HG03159 (cell line): ENCODE measurements at regions not wholly inside any gene's neighbourhood (a gene's known extent, or its start where the extent isn't known, plus 50 kb on each side); places are given as distances from the start of the nearest gene placed in this dataset.

Source experiments
- ATAC-seq: cut with Tn5 transposase; IDR thresholded peaks from one replicate; pipeline ENCODE4 v1.9.1; 2021; ENCODE audit warnings: mild to moderate bottlenecking, moderate library complexity; ENCODE audit not compliant: unreplicated experiment

DNA sequence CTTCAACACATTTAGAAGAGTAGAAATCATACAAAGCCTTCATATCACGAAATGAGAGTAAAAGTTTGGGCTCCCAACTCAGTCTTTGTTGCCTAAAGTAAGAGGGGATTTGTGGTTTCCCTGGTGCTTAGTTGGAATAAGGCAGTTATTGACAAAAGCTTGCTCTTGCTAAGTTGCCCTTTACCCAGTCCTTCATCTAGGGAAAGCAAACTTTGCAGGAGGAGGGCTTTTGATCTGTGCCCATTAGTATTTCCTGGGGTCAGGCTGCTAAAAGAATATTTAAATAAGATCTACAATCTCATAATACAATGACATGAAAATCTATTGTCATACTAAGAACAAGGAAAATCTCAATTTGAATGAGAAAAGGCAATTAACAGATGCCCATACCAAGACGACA is 84.1 kb upstream of the ACO1 start:
- no peak for ATAC-seq

DNA sequence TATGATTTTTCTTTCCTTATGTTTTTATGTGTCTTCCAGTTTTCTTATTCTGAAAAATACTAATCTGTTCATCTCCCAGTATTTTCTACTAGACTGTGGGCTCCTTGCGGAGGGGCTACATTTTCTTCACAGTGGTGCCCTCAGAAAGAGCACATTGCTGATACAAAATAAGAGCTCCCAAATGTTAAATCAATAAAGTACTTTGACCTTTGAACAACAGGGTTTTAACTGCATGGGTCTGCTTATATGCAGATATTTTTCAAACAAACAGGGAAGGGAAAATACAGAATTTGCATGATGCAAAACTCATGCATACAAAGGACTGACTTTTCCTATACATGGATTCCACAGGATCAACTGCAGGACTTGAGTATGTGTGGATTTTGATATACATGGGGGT is 79.9 kb upstream of the ACO1 start:
- no peak for ATAC-seq

DNA sequence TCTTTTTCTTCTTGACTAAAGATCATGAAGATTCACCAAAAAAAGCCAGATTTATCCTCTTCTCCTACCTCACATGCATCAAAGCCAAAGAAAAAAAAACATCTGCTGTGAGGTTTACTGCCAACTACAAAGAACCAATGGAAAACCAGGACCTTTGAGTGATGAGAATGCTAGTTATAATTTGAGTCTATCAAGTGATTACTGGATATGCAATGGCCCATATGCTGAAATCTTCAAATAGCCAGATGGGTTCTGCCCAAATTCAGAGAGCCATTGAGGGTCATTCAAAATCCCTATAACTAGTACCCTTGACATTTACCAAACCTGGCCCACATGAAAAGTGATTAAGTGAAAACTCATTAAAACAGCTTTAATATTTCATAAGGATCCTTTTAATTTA is 78.4 kb upstream of the ACO1 start:
- no peak for ATAC-seq

DNA sequence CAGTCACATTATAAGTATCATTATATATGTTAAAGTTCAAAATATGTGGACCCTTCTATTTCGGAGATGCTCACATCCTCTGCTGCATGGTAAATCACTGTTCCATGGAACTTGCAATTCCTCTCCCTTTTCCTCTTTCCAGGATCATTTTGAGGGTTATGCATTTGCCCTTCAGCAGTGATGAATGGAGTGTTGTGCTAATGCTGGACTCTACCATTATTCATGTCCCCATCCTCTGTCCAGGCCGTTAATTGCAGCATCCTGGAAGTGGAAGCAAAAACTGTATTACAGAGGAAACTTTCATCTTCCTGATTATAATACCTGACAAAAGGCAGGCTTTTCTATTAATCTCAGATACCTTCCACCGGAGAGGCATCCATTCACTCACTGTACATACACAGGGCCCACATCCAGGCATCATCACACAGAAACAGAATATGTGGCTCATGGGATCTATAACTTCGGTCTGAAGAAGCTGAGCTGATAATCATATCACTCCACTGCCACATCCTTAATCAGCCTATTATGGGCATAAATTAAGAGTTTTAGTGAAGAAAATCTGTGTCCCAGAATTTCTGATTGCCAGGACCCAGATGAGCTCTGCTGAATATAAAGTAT is 65.0 kb upstream of the ACO1 start:
- ATAC-seq, result no peak

DNA sequence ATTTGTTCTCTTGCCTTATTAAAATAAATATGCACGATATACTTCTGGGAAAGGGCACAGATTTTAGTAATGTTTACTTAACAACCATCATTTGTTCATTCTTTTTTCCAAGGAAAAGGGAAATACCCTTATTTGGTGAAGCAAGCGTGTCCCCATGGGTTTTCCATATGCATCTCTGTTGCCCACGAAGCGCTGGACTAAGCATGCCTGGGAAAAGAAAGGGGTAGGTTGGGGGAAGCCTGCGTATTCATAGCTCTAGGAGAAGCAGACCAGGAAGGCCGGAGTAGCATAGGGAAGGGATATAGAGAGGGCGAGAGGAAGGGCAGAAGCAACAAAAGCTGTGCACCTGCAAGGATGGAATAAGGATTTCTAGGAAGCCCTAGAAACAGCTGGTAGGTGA is 61.8 kb upstream of the ACO1 start:
- no peak for ATAC-seq

DNA sequence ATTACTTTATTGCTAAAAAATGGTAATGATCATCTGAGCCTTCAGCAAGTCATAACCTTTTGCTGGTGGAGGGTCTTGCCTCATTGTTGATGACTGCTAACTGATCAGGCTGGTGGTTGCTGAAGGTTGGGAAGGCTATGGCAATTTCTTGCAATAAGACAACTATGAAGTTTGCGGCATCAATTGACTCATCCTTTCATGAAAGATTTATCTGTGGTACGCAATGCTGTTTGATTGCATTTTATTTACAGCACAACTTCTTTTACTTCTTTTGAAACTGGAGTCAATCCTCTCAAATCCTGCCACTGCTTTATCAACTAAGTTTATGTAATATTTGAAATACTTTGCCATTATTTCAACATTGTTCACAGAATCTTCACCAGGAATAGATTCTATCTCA is 58.3 kb upstream of the ACO1 start:
- no peak for ATAC-seq

DNA sequence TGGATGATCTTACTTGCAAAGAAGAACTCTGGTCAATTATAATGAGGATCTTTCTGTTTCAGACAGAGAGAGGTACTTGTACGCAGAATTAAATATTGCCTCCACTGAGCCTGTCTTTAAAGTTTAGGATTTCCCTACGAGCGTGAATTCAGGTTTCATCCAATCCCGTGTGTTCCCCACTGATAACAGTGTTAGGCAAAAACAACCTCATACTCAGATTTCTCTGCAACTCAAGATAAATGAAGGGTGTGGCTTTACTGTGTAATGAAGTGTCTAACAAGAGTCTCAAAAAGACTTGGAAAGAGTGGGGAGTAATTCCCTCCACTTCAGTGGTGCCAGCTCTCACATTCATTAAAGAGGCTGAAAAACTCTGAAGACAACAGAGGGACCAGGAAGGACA is 53.2 kb upstream of the ACO1 start:
- ATAC-seq, result no peak

DNA sequence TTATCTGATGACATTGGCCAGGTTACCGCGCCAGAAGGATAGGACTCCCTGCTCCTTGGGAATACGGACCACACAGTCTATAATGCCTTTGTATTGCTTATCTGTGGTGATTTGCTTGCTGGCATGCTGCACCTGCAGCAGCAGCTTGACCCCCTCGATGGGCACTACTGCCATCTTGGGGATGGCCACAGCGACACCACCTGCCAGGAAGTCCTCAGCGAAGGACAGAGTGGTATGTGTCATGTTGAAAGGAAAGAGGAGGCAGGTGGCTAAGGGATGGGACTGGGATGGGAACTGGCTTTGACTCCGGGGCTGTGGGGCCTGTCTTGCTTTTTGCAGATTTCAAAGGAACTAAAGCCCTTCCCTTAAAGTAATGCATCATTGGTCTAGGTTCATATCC is 50.3 kb upstream of the ACO1 start:
- ATAC-seq, result no peak
